NCI-H526 (cell line): ENCODE measurements at regions not wholly inside any gene's neighbourhood (a gene's known extent, or its start where the extent isn't known, plus 50 kb on each side); places are given as distances from the start of the nearest gene placed in this dataset.

Experiments
- DNase-seq, 2 experiments: peaks; one replicate each; lab custom pipeline; 2025; lab: John Stamatoyannopoulos, UW

DNA sequence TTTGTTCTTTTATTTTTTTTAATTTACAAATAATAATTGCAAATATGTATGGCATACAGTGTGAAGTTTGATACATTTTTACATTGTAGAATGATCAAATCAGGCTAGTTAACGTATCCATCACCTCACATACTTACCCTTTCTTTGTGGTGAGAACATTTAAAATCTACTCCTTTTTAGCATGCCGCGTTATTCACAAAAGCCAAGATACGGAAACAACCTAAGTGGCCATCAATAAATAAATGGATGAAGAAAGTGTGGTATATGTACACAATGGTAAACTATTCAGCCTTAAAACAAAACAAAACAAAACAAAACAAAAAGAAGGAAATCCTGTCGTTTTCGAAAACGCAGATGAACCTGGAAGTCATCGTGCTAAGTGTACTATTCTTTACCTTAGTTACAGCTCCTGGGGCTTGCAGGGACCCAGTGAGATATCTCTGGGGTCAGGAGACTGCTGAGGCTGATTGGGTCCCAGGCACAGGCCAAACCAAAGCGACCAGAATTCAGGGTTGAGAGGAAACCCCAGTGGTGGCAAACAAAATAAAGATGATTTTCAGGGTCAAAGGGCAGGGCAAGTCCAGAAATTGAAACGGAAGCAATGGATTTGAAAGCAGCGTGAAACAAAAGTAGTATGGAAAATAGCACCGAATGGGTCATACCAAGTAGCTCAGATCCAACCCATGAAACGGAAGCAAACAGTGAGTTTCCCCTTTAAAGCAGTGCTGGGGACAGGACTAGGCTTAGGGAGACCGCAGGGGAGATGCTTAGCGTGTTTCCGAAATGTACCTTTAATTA is 188.2 kb downstream of the PLPP3 start:
- DNase-seq: no peak

- DNase-seq: peak in 1 of 2 experiments; percentile 20
Measured at GRCh38 chr1:56390232-56390867, 189.0 kb downstream of the PLPP3 start.

DNA sequence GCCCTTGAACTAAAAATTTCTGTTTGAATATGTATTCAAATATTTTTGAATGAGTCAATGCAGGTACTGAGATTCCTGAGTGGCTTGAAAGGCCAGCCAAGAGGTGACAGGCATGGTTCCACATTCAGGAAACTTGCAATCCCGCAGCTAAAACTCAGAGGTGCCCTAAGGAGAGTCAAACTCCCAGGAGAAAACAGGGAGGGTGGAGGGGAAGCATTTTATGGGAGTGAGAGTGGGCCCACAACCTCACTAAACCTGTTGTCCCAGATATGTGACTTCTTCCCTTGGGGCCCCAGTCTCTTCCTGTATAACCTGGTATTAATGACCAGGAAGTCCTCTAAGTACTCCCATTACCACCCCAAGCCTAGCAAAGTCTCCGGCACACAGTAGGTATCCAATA is 189.6 kb downstream of the PLPP3 start:
- no peak for DNase-seq

- no peak for DNase-seq
Measured at GRCh38 chr1:56387071-56387740, 192.2 kb downstream of the PLPP3 start.

DNA sequence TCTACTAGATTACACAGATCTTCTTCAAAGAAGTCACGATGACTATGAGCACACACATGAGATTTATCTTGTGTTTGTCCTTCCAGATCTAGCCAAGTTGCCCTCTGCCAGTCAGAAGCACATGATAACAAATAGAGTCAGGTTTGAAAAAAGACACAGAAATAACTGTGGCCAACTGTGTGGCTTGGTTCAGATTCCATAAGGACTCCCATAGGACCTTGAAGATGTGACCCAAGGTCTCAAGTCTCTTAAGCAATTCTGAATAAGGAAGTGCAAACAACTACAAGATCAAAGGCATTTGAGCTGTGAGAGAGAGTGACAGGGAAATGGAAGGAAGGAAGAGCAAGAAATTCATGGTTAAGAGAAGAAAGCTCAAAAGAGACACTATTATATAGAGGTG is 194.0 kb downstream of the PLPP3 start:
- no peak for DNase-seq

GRCh38 chr1:56382929-56383328 is 196.4 kb downstream of the PLPP3 start:
- no peak for DNase-seq

DNA sequence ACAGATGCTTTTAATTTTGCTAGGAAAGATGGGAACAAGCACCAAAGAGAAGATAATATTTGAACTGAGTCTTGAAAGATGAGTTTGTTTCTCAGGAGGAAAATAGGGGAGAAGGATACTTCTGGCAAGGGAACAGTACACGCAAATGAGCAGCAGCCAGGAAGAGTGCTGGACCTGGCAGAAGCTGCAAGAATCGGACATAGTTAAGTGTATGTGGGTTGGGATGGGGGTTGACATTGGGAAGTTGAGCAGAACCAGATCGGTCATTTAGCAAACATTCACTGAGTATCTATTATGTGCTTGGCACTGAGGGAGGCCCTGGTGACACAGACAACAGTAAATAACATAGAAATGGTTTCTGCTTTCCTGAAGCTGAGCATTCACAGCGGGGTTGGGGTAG is 198.8 kb downstream of the PLPP3 start:
- no peak for DNase-seq

GRCh38 chr1:56378341-56379070 is 200.9 kb downstream of the PLPP3 start:
- DNase-seq: peak in 1 of 2 experiments; percentile 33

- no peak for DNase-seq
Measured at GRCh38 chr1:56377431-56377830, 201.9 kb downstream of the PLPP3 start.

DNA sequence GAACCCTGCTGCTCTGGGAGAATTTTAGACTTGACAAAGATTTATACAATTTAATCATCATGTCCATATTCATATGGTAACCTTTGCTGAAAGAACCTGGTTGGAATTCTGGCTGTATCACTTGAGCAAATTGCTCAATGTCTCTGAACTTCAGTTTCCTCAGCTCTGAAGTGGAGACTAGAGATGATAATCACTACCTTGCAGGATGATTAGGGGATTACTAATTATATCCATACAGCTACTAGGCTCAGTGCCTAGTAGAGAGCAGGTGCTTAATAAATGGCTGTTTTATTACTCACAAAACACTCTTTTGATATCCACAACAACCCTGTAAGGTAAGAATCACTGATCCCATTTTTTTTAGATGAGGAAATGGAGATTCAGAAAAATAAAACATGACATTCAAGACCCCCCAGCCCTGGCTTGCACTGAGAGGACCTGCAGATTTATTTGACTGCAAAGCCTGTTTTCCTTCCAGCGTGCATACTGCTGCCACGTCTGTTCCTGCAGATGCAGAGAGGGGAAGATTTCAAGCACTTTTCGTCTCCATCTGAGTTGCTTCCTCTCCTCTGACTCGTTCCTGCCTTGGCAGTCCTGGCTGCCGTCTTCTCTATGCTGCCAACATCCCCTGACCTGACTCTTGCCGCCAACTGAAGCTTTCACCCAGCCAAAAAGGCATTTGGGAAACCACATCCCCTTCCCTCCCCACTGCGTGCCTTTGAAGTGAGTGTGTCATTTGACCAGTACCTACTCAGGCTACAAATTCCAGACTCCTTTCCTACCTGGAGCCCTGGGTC is 203.0 kb downstream of the PLPP3 start:
- DNase-seq: no peak

GRCh38 chr1:56375326-56375804 is 204.0 kb downstream of the PLPP3 start:
- DNase-seq: no peak

- no peak for DNase-seq
Measured at GRCh38 chr1:56374026-56374974, 205.1 kb downstream of the PLPP3 start.

- no peak for DNase-seq
Measured at GRCh38 chr1:56370513-56370912, 208.8 kb downstream of the PLPP3 start.

- no peak for DNase-seq
Measured at GRCh38 chr1:56363007-56363770, 216.2 kb downstream of the PLPP3 start.

GRCh38 chr1:56360021-56360420 is 219.3 kb downstream of the PLPP3 start:
- DNase-seq: no peak

- DNase-seq: no peak
Measured at GRCh38 chr1:56359056-56359455, 220.3 kb downstream of the PLPP3 start.

- no peak for DNase-seq
Measured at GRCh38 chr1:56357927-56358690, 221.3 kb downstream of the PLPP3 start.

DNA sequence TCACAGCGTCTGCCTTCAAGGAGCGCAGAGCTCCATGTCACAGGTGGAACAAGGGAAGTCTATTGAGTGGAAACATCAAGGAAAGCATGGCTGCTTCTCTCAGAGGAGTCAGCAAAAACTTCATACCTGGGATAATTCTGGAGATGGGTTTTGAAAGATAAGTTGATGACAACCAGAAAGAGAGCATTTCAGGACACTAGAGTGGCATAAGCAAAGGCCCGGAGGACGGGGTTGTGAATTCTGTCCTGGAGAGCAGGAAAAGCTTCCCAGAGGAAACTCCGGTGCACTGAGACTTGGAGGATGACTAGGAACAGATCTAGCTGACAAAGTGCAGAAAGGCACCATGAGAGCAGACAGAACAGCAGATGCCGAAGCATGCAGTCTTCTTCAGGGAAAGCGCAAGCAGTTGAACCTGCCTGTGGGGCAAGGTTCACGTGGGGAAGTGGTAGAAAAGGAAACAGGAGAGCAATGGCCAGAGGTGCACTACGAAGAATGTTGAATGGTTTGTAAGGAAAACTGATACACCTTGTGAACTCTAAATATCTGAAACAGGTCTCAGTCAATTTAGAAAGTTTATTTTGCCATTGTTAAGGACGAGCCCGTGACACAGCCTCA is 222.9 kb downstream of the PLPP3 start:
- DNase-seq: no peak
